ENCODE measurements at regions not wholly inside any gene's neighbourhood (a gene's known extent, or its start where the extent isn't known, plus 50 kb on each side); places are given as distances from the start of the nearest gene placed in this dataset.

DNA sequence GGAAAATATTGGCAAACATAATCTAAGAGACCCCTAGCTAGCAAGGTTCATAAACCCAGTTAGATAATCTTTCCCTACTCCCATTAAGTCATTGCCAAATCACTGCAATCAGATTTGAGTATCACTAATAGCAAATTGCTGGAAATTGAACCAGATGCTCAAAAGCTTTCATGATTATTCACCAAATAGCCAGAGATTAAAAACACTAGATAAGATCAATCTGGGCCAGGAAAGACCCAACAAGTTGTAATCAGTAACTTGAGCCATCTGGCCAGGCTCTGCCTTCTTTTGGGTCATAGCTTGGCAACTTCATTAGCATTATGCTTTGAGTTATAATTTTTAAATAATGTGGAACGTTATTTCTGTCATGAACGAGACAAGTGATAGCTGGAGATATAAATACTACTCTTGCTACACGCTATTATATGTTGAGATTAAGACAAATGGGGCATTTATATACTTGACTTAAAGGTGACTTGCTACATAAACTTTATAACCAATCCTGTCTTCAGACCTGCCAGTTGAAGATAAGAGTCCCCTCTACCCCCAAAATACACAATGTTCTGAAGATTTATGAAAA is 196.6 kb upstream of the EDNRA start:
- no peak for DNase-seq
- TF ChIP-seq, protein P1, sequence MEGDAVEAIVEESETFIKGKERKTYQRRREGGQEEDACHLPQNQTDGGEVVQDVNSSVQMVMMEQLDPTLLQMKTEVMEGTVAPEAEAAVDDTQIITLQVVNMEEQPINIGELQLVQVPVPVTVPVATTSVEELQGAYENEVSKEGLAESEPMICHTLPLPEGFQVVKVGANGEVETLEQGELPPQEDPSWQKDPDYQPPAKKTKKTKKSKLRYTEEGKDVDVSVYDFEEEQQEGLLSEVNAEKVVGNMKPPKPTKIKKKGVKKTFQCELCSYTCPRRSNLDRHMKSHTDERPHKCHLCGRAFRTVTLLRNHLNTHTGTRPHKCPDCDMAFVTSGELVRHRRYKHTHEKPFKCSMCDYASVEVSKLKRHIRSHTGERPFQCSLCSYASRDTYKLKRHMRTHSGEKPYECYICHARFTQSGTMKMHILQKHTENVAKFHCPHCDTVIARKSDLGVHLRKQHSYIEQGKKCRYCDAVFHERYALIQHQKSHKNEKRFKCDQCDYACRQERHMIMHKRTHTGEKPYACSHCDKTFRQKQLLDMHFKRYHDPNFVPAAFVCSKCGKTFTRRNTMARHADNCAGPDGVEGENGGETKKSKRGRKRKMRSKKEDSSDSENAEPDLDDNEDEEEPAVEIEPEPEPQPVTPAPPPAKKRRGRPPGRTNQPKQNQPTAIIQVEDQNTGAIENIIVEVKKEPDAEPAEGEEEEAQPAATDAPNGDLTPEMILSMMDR (IDR thresholded peaks at IDR 0.05) = no peak
- TF ChIP-seq POLR2A (IDR thresholded peaks at IDR 0.05) = no peak
- Histone ChIP-seq H3K36me3 (no peaks in the 10 kb centered on the region), H3K27ac (no peak overlapping the region), H3K4me1 (no peaks in the 10 kb centered on the region), H3K4me3 (no peak overlapping the region), H3K27me3 (no peaks in the 10 kb centered on the region), H3K9me3 (no peaks in the 10 kb centered on the region)

DNA sequence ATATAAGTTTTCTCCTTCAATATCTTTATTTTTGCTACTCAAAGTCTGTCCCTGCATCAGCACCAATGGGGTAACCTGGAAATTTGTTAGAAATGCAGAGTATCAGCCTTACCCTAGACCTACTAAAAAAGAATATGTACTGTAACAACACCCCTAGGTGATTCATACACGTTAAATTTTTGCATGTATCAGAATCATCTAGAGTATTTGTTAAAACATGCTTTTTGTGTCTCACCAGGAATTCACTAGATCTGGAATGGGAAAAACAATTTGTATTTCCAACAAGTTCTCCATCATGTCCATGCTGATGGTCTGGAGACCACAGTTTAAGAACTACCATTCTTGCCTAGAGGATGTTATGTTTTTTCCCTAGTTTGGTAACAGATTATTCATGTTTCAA is 196.0 kb upstream of the EDNRA start:
- no peaks in the 10 kb centered on the region for H3K9me3 ChIP-seq
- H3K4me3 ChIP-seq = no peak overlapping the region
- H3K36me3 ChIP-seq = no peaks in the 10 kb centered on the region
- DNase-seq = no peak
- H3K4me1 ChIP-seq = no peaks in the 10 kb centered on the region
- no peaks in the 10 kb centered on the region for H3K27me3 ChIP-seq
- no peak overlapping the region for H3K27ac ChIP-seq
- no peak for TF ChIP-seq POLR2A (IDR thresholded peaks at IDR 0.05)
- TF ChIP-seq, protein P1 (IDR thresholded peaks at IDR 0.05) = no peak

DNA sequence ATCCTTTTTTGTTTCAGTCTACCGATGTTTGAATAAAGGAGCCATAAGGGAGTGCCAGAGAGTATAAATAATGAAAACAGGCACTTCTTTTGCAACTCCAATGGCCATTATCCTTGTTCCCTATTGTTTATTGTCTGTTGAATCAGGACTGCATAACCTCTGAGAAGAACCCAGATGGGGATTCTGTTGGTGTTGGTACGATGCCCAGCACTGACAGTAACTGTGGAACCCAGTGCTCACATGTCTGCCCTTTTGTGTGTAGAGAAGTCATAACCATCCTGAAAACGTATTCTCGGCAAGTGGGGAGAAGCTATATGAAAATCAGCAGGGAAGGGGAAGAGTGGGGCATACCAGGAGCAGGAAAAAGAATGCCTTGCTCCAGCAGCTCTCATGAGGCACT is 195.1 kb upstream of the EDNRA start:
- no peak for DNase-seq
- no peak for TF ChIP-seq POLR2A (IDR thresholded peaks at IDR 0.05)
- TF ChIP-seq, protein P1 (IDR thresholded peaks at IDR 0.05) = no peak
- H3K27ac ChIP-seq = no peak overlapping the region
- no peak overlapping the region for H3K4me3 ChIP-seq
- no peaks in the 10 kb centered on the region for H3K4me1 ChIP-seq
- H3K27me3 ChIP-seq = no peaks in the 10 kb centered on the region
- no peaks in the 10 kb centered on the region for H3K9me3 ChIP-seq
- no peaks in the 10 kb centered on the region for H3K36me3 ChIP-seq

DNA sequence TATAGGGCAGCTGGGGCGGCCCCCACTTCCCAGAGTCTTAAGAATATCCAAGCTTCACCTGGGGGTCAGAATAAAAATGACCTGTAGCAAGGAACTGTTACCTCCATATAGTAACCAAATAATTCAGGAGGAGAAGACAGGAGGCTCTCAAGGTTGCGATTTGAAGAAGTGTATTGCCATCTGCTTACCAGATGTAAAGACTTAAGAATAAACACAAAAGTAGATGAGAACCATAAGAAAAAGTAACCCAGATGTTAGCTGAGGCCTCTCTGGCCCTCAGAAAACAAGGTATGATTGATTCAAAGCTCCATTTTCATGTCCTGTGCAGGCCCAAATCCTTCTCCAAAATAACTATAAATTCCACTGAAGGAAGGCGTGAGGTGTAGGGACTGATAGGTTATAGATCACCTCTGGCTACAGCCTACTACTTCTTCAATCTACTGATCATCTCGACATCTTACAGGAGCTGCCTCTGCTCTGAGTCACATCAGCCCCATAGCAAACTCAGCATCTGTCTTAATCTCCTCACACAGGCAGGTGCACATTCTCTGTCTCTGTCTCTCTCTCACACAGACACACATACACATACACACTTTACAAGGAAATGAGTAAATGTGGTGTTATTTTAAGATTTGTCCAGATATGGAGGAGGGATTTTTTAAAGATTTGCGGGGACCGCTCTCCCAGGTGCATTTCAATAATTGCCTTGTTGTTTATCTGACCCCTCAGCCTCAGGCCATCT is 193.9 kb upstream of the EDNRA start:
- Histone ChIP-seq H3K4me1 (no peaks in the 10 kb centered on the region), H3K4me3 (no peak overlapping the region), H3K36me3 (no peaks in the 10 kb centered on the region), H3K27me3 (no peaks in the 10 kb centered on the region), H3K27ac (no peak overlapping the region), H3K9me3 (no peaks in the 10 kb centered on the region)
- no peak for DNase-seq
- TF ChIP-seq, protein P1 (IDR thresholded peaks at IDR 0.05) = no peak
- TF ChIP-seq POLR2A (IDR thresholded peaks at IDR 0.05) = no peak

DNA sequence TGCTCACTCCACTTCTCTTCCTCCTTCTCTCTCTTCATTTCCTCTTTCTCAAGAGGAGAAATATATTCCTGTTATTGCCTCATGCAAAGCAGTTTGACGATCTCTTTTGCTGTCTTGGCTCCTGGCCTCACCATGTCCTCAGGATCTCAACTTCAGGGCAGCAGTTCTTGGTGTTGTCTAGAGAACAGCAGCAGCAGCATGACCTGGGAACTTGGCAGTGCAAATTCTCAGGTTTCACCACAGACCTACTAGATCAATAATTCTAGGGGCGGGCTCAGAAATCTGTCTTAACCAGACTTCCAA is 193.4 kb upstream of the EDNRA start:
- TF ChIP-seq, protein P1 (IDR thresholded peaks at IDR 0.05) = no peak
- TF ChIP-seq POLR2A (IDR thresholded peaks at IDR 0.05) = no peak
- H3K4me3 ChIP-seq = no peak overlapping the region
- H3K36me3 ChIP-seq = no peaks in the 10 kb centered on the region
- DNase-seq = no peak
- H3K27ac ChIP-seq = no peak overlapping the region
- H3K27me3 ChIP-seq = no peaks in the 10 kb centered on the region
- no peaks in the 10 kb centered on the region for H3K4me1 ChIP-seq
- H3K9me3 ChIP-seq = no peaks in the 10 kb centered on the region

All from Peyer's patch (tissue), 4 donors.